ENCODE measurements at regions not wholly inside any gene's neighbourhood (a gene's known extent, or its start where the extent isn't known, plus 50 kb on each side); places are given as distances from the start of the nearest gene placed in this dataset.
"Not testable (repeated sequence)": the region's sequence is repeated elsewhere in the genome, so short reads cannot be mapped to it uniquely, and the experiment has no call there.

DNA sequence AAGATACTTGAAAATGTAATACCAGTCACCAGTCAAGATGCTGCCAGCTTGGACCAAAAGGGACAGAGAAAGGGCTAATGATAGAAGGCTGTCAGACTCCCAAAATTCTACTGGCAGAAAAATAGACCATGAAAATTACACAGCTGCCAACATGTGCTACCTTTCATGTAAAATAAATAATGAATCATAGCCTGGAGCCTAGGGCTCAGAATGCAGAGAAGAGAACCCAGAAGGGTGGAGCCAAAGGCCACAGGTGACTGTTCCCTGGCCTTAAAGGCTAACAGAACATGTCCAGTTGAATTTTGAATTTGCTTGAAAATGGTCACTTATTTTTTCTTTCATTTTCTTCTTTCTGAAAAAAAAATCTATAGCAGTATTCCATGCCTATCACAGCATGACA is 1827.0 kb upstream of the MIR17HG start:
- DNase-seq (ENCODE audit: extremely low read depth, low read depth, low spot score): no peak

DNA sequence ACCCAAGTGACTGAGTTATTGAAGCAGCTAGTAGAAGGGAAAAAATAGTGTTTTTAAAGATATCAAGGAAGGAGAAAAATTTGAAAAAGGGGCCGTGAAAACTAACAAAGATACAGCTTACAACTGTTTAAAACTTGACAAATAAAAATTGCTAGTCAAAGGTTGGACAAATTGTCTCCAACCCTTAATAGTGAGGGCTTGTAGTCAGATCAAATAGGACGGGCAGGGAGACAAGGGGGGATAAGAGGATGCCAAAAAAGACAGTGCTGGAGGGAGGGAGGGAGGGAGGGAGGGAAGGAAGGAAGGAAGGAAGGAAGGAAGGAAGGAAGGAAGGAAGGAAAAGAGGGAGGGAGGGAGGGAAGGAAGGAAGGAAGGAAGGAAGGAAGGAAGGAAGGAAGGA is 1825.8 kb upstream of the MIR17HG start:
- DNase-seq (ENCODE audit: extremely low read depth, low read depth, low spot score): not testable (repeated sequence)

GRCh38 chr13:89541091-89542030 is 1806.1 kb upstream of the MIR17HG start:
- no peak for DNase-seq (ENCODE audit: extremely low read depth, low read depth, low spot score)

GRCh38 chr13:89550938-89551337 is 1796.5 kb upstream of the MIR17HG start:
- DNase-seq (ENCODE audit: extremely low read depth, low read depth, low spot score): peak; percentile 12

GRCh38 chr13:89554801-89555200 is 1792.7 kb upstream of the MIR17HG start:
- DNase-seq (ENCODE audit: extremely low read depth, low read depth, low spot score): no peak

GRCh38 chr13:89565476-89566100 is 1781.9 kb upstream of the MIR17HG start:
- no peak for DNase-seq (ENCODE audit: extremely low read depth, low read depth, low spot score)

- DNase-seq (ENCODE audit: extremely low read depth, low read depth, low spot score): no peak
Measured at GRCh38 chr13:89567025-89567424, 1780.5 kb upstream of the MIR17HG start.

- no peak for DNase-seq (ENCODE audit: extremely low read depth, low read depth, low spot score)
Measured at GRCh38 chr13:89568276-89568675, 1779.2 kb upstream of the MIR17HG start.

DNA sequence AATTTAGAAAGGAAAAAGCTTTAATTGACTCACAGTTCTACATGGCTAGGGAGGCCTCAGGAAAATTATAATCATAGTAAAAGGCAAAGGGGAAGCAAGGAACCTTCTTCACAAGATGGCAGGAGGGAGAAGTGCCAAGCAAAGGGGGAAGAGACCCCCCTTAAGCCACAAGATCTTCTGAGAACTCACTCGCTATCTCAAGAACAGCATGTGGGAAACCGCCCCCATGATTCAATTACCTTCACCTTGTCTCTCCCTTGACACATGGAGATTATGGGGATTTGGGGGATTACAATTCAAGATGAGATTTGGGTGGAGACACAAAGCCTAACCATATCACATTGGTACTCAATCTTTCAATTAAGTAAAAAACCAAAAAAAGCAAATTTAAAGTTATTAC is 1778.7 kb upstream of the MIR17HG start:
- no peak for DNase-seq (ENCODE audit: extremely low read depth, low read depth, low spot score)

DNA sequence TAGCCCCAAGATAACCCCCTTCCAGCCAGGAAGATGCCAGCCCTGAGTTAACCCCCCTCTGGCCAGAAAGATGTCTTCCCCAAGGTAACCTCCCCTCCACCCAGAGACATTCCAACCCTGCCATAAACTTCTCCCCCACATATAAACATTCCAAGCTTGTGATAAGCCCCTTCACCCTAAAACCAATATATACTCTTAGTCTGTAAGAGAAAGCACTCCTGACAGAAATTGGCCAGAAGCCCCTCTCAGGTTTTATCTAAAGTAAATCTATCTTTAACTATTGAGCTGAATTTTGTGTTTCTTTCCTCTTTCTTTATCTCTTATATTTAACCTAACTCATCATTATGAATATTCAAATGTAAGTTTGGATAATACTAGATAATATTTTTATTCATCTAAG is 1775.8 kb upstream of the MIR17HG start:
- no peak for DNase-seq (ENCODE audit: extremely low read depth, low read depth, low spot score)

DNA sequence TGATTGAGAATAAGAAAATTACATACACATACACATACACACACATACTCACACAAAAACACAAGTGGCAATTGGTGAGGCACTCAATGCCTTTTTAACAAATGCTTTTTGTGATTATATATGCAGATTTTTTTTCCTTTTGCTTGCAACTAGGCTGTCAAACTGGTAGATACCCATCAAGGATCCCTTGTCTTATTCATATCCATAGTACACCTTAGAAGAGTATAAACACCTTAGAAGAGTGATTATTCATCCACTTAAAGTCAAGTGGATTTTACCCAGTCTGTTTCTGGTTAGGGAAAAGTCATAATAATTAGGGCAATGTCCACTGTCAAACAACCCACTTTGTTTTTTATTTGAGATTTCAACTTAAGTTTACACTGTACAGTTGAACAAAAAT is 1773.4 kb upstream of the MIR17HG start:
- DNase-seq (ENCODE audit: extremely low read depth, low read depth, low spot score): no peak

- no peak for DNase-seq (ENCODE audit: extremely low read depth, low read depth, low spot score)
Measured at GRCh38 chr13:89577301-89577700, 1770.2 kb upstream of the MIR17HG start.

DNA sequence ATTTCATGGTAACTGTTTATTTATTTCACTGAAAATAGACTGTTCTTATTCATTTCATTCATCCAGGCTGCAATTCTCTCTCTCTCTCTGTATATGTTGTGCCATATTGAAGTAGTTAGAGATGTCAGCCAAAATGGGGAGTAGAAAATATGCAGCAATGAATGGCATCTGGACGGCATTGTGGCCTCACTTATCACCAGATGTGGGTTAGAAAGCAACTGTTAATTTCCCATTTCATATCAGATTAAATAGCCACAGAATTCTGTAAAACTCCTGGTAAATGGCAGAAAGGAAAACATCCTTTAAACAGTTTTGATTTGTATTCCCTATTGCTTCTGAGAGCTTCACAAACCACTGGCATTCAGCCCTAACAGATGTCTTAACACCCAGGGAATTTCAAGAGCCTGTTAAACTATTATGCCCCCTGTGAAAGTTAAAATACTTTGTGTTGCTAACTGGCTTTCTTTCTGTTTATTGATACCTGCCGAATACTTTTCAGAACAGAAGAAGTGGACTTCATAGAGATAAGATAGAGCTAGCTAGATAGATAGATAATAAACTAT is 1763.3 kb upstream of the MIR17HG start:
- no peak for DNase-seq (ENCODE audit: extremely low read depth, low read depth, low spot score)

GRCh38 chr13:89602655-89603054 is 1744.8 kb upstream of the MIR17HG start:
- no peak for DNase-seq (ENCODE audit: extremely low read depth, low read depth, low spot score)

GRCh38 chr13:89603187-89603586 is 1744.3 kb upstream of the MIR17HG start:
- no peak for DNase-seq (ENCODE audit: extremely low read depth, low read depth, low spot score)

- DNase-seq (ENCODE audit: extremely low read depth, low read depth, low spot score): no peak
Measured at GRCh38 chr13:89609318-89609717, 1738.2 kb upstream of the MIR17HG start.

DNA sequence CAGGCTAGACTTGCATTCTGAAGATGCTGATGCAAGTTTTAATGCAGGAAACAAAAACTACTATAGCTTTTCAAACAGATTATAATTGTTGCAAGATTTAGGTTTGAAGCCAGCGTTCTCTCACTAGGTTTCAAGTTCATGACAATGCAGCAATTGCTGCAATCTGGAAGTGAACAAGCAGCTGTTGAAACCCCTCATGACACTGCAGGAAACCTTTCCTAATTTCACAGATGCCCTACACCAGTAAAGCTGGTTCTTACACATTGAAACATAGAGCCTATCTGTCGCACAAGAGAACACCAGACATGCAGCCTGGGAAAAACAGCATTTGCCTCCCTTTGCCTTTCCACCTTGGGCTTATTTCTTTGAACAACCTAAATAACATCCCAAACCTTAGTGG is 1737.2 kb upstream of the MIR17HG start:
- DNase-seq (ENCODE audit: extremely low read depth, low read depth, low spot score): no peak

- no peak for DNase-seq (ENCODE audit: extremely low read depth, low read depth, low spot score)
Measured at GRCh38 chr13:89610881-89611280, 1736.6 kb upstream of the MIR17HG start.

GRCh38 chr13:89627996-89628395 is 1719.5 kb upstream of the MIR17HG start:
- no peak for DNase-seq (ENCODE audit: extremely low read depth, low read depth, low spot score)

DNA sequence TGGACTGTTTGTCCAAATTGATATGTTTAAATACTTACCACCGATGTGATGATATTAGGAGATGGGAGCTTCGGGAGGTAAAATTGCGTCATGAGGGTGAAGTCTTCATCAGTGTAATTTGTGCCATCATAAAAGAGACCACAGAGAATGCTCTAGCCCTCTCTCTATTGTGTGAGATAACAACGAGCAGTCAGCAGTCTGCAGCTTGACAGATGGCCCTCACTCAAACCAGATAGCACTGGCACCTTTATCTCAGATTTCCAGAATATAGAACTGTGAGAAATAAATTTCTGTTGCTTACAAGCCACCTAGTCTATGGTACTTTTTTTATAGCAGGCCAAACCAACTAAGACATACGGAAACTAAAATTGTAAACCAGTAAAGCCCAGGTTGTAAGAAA is 1718.9 kb upstream of the MIR17HG start:
- no peak for DNase-seq (ENCODE audit: extremely low read depth, low read depth, low spot score)

DNA sequence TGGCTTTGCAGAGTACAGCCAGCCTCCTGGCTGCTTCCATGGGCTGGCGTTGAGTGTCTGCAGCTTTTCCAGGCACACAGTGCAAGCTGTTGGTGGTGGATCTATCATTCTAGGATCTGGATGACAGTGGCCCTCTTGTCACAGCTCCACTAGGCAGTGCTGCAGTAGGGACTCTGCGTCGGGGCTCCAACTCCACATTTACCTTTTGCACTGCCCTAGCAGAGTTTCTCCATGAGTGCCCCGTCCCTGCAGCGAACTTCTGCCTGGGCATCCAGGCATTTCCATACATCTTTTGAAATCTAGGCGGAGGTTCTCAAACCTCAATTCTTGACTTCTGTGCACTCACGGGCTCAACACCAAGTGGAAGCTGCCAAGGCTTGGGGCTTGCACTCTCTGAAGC is 1697.3 kb upstream of the MIR17HG start:
- no peak for DNase-seq (ENCODE audit: extremely low read depth, low read depth, low spot score)

- no peak for DNase-seq (ENCODE audit: extremely low read depth, low read depth, low spot score)
Measured at GRCh38 chr13:89660752-89661151, 1686.7 kb upstream of the MIR17HG start.

All from glomerular endothelial cell (primary cell).